ENCODE measurements at regions not wholly inside any gene's neighbourhood (a gene's known extent, or its start where the extent isn't known, plus 50 kb on each side); places are given as distances from the start of the nearest gene placed in this dataset.

DNA sequence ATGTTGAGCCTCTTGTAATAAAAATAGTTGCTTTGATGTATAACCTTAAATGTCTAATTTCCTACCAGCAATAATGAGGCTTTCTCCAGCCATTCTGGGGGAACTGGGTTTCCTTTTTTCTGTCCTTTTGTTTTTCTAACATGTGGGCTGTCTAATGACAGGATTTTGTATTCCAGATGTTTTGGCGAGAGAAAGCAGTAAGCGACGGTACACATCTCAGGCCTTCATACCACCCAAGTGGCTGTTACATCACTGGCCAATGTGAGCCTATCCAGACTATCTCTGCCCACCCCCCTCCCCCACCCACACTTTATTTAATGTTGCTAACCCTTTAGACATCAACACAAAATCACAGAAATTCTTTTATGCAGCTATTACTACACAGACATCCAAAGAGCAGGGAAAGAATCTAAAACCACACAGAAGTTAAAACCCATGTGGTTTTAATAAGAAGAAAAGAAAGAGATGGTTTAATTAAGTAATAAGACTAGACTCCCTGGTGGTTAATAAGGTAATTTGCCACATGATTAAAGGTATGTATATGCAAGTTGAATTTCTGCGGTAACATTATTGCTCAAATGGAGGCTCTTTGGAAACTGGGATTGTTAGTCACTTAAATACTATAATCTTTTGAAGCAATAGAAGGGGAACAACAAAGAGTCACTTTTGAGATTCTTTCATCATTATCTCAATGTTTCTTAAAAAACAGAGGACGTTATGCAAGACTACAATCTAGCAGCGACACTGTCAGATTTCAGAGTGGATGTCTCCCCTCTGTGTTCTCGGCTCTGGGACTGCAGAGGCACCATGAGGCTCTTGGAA is 365.1 kb downstream of the ENC1 start:
- CTCF ChIA-PET: interaction anchor here (1.0 to 1.5 kb wide), 2 partner anchors 366 to 374 kb away, joined by 3 to 4 read pairs; no protein-coding TSS in a partner anchor
- Histone ChIP-seq H3K4me3 (ENCODE audit: low read depth, low read length) (no peak overlapping the region), H3K27me3 (ENCODE audit: control insufficient read depth, insufficient read depth, low read length) (no peaks in the 10 kb centered on the region), H3K9me3 (ENCODE audit: control insufficient read depth, insufficient read depth, low read length) (no peaks in the 10 kb centered on the region), H3K27ac (ENCODE audit: low read depth, low read length) (no peak overlapping the region)
- DNase-seq (ENCODE audit: low read depth, low spot score): no peak
- POLR2A ChIA-PET: no interaction called here
- TF ChIP-seq, protein P1, sequence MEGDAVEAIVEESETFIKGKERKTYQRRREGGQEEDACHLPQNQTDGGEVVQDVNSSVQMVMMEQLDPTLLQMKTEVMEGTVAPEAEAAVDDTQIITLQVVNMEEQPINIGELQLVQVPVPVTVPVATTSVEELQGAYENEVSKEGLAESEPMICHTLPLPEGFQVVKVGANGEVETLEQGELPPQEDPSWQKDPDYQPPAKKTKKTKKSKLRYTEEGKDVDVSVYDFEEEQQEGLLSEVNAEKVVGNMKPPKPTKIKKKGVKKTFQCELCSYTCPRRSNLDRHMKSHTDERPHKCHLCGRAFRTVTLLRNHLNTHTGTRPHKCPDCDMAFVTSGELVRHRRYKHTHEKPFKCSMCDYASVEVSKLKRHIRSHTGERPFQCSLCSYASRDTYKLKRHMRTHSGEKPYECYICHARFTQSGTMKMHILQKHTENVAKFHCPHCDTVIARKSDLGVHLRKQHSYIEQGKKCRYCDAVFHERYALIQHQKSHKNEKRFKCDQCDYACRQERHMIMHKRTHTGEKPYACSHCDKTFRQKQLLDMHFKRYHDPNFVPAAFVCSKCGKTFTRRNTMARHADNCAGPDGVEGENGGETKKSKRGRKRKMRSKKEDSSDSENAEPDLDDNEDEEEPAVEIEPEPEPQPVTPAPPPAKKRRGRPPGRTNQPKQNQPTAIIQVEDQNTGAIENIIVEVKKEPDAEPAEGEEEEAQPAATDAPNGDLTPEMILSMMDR (IDR thresholded peaks at IDR 0.05; ENCODE audit: low read depth, low read length): no peak

DNA sequence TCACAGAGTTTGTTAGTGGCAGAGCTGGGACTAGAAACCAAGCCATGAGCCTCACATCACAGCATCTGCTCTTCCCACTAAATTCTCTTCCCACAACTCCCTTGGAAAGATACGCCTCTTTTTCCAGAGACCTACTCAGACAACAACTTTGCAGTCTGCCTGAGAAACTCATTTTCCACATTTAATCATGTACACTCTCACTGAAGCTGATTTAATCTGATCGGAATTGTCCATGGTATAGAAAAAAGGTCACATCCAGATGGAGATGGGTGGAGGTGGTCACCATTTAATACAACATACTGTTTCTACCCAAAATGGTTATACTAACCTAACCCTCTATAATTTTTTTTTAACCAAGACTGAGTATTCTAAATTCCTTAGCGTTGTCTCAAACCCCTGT is 366.2 kb downstream of the ENC1 start:
- Histone ChIP-seq H3K27ac (ENCODE audit: low read depth, low read length) (no peak overlapping the region), H3K4me3 (ENCODE audit: low read depth, low read length) (no peak overlapping the region), H3K27me3 (ENCODE audit: control insufficient read depth, insufficient read depth, low read length) (no peaks in the 10 kb centered on the region), H3K9me3 (ENCODE audit: control insufficient read depth, insufficient read depth, low read length) (no peaks in the 10 kb centered on the region)
- TF ChIP-seq, protein P1 (IDR thresholded peaks at IDR 0.05; ENCODE audit: low read depth, low read length): no peak
- no peak for DNase-seq (ENCODE audit: low read depth, low spot score)
- ChIA-PET POLR2A (no interaction called here), CTCF (interaction anchor here (1.0 kb wide), 1 partner anchor 375 kb away, joined by 3 read pairs; no protein-coding TSS in a partner anchor)

DNA sequence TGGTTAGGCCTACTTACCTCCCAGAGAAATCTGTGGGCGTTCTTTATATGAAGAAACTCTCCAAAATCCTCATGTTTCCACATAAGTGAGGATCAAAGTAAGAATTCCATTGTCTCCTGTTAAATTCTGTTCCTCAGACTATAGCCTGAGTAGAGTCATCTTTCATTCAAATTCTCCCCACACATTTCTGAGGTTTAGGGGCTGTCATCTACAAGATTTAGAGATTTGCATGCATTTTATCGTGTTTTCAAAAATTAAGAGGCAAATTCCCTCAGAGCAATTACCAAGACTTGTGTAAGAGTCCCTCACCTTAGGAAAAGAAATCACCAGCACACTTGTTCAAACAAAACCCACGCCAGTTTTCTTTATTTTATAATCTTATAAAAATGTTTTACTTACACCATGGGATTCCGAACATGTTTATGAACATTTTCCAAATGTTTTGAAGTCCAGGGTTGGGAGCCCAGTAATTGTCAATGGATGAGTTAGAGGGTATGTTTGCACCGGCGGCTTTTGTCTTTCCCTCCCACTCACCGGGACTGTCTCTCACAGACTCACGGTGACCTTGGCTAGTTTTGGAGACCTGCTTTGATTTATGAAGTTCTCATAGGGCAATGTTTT is 367.6 kb downstream of the ENC1 start:
- Histone ChIP-seq H3K27ac (ENCODE audit: low read depth, low read length) (no peak overlapping the region), H3K27me3 (ENCODE audit: control insufficient read depth, insufficient read depth, low read length) (no peaks in the 10 kb centered on the region), H3K9me3 (ENCODE audit: control insufficient read depth, insufficient read depth, low read length) (no peaks in the 10 kb centered on the region), H3K4me3 (ENCODE audit: low read depth, low read length) (no peak overlapping the region)
- ChIA-PET POLR2A (no interaction called here), CTCF (interaction anchor here (2.1 kb wide), 1 partner anchor 15 kb away, joined by 4 read pairs; no protein-coding TSS in a partner anchor)
- TF ChIP-seq, protein P1 (IDR thresholded peaks at IDR 0.05; ENCODE audit: low read depth, low read length): no peak
- DNase-seq (ENCODE audit: low read depth, low spot score): no peak

DNA sequence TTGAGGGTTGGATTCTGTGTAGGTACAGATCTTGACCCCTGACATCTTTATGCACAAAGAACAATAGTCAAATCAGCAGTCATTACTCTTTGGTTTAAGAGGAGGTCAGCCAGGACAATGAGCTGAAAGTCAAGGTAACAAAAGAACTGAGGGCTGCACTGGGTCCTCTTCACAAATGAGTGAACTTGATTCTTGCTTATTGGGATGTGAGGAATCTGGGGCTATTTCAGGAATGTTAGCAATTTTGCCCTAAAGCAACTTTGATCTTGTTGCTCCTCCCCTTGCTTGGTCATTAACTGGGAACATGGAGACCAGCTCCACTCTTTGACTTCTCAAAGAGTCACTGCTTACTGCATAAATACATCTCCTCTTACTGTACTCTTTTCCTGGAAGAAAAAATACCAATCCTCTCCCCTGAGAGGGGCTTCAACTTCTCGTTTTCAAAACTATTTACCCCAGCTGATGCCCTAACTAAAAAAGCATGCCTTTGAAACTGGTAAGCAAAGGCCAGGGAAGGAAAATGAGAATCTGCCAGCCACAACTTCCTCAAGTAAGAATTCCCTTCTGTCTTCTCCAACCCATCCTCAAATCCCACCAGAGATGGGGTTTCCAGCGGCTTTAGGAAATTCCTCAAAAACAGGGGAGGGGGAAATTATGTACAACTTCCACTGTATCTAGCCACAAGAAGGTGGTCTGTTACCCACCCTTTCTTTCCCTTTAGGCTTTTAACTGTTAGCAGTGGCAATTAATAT is 368.3 kb downstream of the ENC1 start:
- CTCF ChIA-PET: interaction anchor here (2.1 kb wide), 1 partner anchor 14 kb away, joined by 4 read pairs; no protein-coding TSS in a partner anchor
- TF ChIP-seq, protein P1 (IDR thresholded peaks at IDR 0.05; ENCODE audit: low read depth, low read length): no peak
- Histone ChIP-seq H3K27me3 (ENCODE audit: control insufficient read depth, insufficient read depth, low read length) (no peaks in the 10 kb centered on the region), H3K9me3 (ENCODE audit: control insufficient read depth, insufficient read depth, low read length) (no peaks in the 10 kb centered on the region), H3K4me3 (ENCODE audit: low read depth, low read length) (no peak overlapping the region), H3K27ac (ENCODE audit: low read depth, low read length) (no peak overlapping the region)
- DNase-seq (ENCODE audit: low read depth, low spot score): no peak
- POLR2A ChIA-PET: interaction anchor here (0.8 kb wide), 1 partner anchor 271 kb away, joined by 5 read pairs; no protein-coding TSS in a partner anchor
